Motor neuron (in vitro differentiated cells): ENCODE measurements at regions not wholly inside any gene's neighbourhood (a gene's known extent, or its start where the extent isn't known, plus 50 kb on each side); places are given as distances from the start of the nearest gene placed in this dataset.

Experiments
- ATAC-seq, 8 experiments: fragments of 200-7000 bp; cut with Tn5 transposase; replicated peaks in 6 of 8; 2 replicates each; pipeline ENCODE4 v1.8.0; 2021; ENCODE audit warnings: mild to moderate bottlenecking in 8 of 8, moderate library complexity in 8 of 8
- H3K27ac ChIP-seq, 2 donors: fragments of 250-450 bp; sonication (Bioruptor Pico); 2 replicates each; pipeline ENCODE4 v1.9.0; 2021; ENCODE audit warnings: antibody characterized with exemption in 2 of 2, mild to moderate bottlenecking in 2 of 2, moderate library complexity in 1 of 2
- H3K4me1 ChIP-seq, 2 donors: fragments of 250-450 bp; sonication (Bioruptor Pico); replicated peaks in 1 of 2; 2 replicates each; pipeline ENCODE4 v1.6.1; 2021; ENCODE audit warnings: antibody characterized with exemption in 2 of 2, mild to moderate bottlenecking in 2 of 2, moderate library complexity in 1 of 2
- H3K4me3 ChIP-seq, 5 donors: fragments of 250-450 bp; sonication (Bioruptor Pico); 2 replicates each; pipeline ENCODE4 v1.9.0; 2021; ENCODE audit warnings: antibody characterized with exemption in 5 of 5, mild to moderate bottlenecking in 5 of 5, moderate library complexity in 4 of 5
- WGBS, 10 experiments: fragments of 450-650 bp; shearing (Covaris generic); methylation state at CpG; one replicate each; pipeline ENCODE4 v1.0.0; 2022; 5-methylcytosine and 5-hydroxymethylcytosine counted together
- in situ Hi-C, 9 experiments: fragments of 400-800 bp; cut with MboI; loops; one replicate each; pipeline ENCODE4 v1.15.0; 2021; ENCODE audit warnings: low sequenced_read_pairs in 9 of 9, low pct_unique_long_range_greater_than_20kb in 2 of 9; ENCODE audit not compliant: unreplicated experiment in 9 of 9

- no peak overlapping the region for H3K27ac ChIP-seq
- H3K4me3 ChIP-seq = no peak overlapping the region
- in situ Hi-C loops = no loop called here
- WGBS, 10 experiments = 39 to 100% (median 87%) methylated on average over 1 to 2 of the region's 2 CpGs; no CpG with 5 or more reads in 2 of the 10 experiments
- no peaks in the 10 kb centered on the region for H3K4me1 ChIP-seq
- ATAC-seq = no peak
Observed at GRCh38 chr15:62430056-62430455, 265.0 kb upstream of the C2CD4B start.

- no peak for ATAC-seq
- Histone ChIP-seq H3K4me3 (no peak overlapping the region), H3K27ac (no peak overlapping the region), H3K4me1 (no peaks in the 10 kb centered on the region)
- in situ Hi-C loops = no loop called here
- WGBS, 10 experiments = 27 to 100% (median 91%) methylated on average over 1 to 4 of the region's 4 CpGs
Observed at GRCh38 chr15:62430552-62430951, 265.5 kb upstream of the C2CD4B start.

- ATAC-seq = peak in 2 of 8 experiments; percentile 43 to 51
Observed at GRCh38 chr15:62431008-62431797, 266.1 kb upstream of the C2CD4B start.

GRCh38 chr15:62431817-62432216 lies 266.7 kb upstream of the C2CD4B start:
- no peak for ATAC-seq
- 0 to 94% (median 85%) methylated on average over 1 to 5 of the region's 5 CpGs; no CpG with 5 or more reads in 1 of the 10 experiments for WGBS, 10 experiments
- no peak overlapping the region for H3K4me3 ChIP-seq
- no peaks in the 10 kb centered on the region for H3K4me1 ChIP-seq
- H3K27ac ChIP-seq = no peak overlapping the region
- in situ Hi-C loops = no loop called here

More at GRCh38 chr15:62431008-62431797, 266.1 kb upstream of the C2CD4B start:
- in situ Hi-C loops = no loop called here
- no peaks in the 10 kb centered on the region for H3K4me1 ChIP-seq
- no peak overlapping the region for H3K4me3 ChIP-seq
- no peak overlapping the region for H3K27ac ChIP-seq
- 70 to 100% (median 86%) methylated on average over 2 to 6 of the region's 6 CpGs; no CpG with 5 or more reads in 1 of the 10 experiments for WGBS, 10 experiments

- WGBS, 10 experiments = 20 to 90% (median 63%) methylated on average over 1 to 4 of the region's 5 CpGs; no CpG with 5 or more reads in 2 of the 10 experiments
- Histone ChIP-seq H3K27ac (no peak overlapping the region), H3K4me1 (peaks cover 2 to 4% of the 10 kb centered on the region in 2 donors), H3K4me3 (no peak overlapping the region)
- in situ Hi-C loops = no loop called here
- peak in 3 of 8 experiments; percentile 44 to 86 (median 62) for ATAC-seq
Observed at GRCh38 chr15:62432702-62433398, 267.8 kb upstream of the C2CD4B start.

- ATAC-seq = no peak
- 80 to 100% (median 100%) methylated on average over 1 to 4 of the region's 4 CpGs; no CpG with 5 or more reads in 3 of the 10 experiments for WGBS, 10 experiments
- H3K4me3 ChIP-seq = no peak overlapping the region
- in situ Hi-C loops = no loop called here
- no peak overlapping the region for H3K27ac ChIP-seq
- H3K4me1 ChIP-seq = peaks cover 16 to 17% of the 10 kb centered on the region in 2 donors
Observed at GRCh38 chr15:62436235-62436634, 271.1 kb upstream of the C2CD4B start.

GRCh38 chr15:62437753-62438152 lies 272.7 kb upstream of the C2CD4B start:
- Histone ChIP-seq H3K4me1 (peaks cover 16 to 17% of the 10 kb centered on the region in 2 donors), H3K4me3 (no peak overlapping the region), H3K27ac (no peak overlapping the region)
- in situ Hi-C loops = no loop called here
- ATAC-seq = peak in 2 of 8 experiments; percentile 63 to 67
- WGBS, 10 experiments = 50 to 100% (median 55%) methylated on average over 1 to 2 of the region's 2 CpGs; no CpG with 5 or more reads in 6 of the 10 experiments

- Histone ChIP-seq H3K4me1 (peaks cover 16 to 17% of the 10 kb centered on the region in 2 donors), H3K4me3 (no peak overlapping the region), H3K27ac (no peak overlapping the region)
- in situ Hi-C loops = no loop called here
- WGBS, 10 experiments = 39 to 100% (median 95%) methylated on average over 1 to 5 of the region's 5 CpGs; no CpG with 5 or more reads in 4 of the 10 experiments
- no peak for ATAC-seq
Observed at GRCh38 chr15:62439543-62440016, 274.5 kb upstream of the C2CD4B start.

- Histone ChIP-seq H3K4me3 (no peak overlapping the region), H3K27ac (no peak overlapping the region), H3K4me1 (peaks cover 16 to 17% of the 10 kb centered on the region in 2 donors)
- ATAC-seq = peak in 5 of 8 experiments; percentile 55 to 78 (median 64)
- in situ Hi-C loops = no loop called here
- WGBS, 10 experiments = 31 to 100% (median 67%) methylated on average over 1 to 8 of the region's 11 CpGs
Observed at GRCh38 chr15:62440362-62441105, 275.4 kb upstream of the C2CD4B start.

GRCh38 chr15:62444104-62445022 lies 279.3 kb upstream of the C2CD4B start:
- Histone ChIP-seq H3K27ac (no peak overlapping the region), H3K4me1 (peaks cover 10 to 11% of the 10 kb centered on the region in 2 donors), H3K4me3 (no peak overlapping the region)
- ATAC-seq = peak in 6 of 8 experiments; percentile 38 to 81 (median 52)
- WGBS, 10 experiments = 0 to 100% (median 84%) methylated on average over 1 to 8 of the region's 8 CpGs; no CpG with 5 or more reads in 2 of the 10 experiments
- in situ Hi-C loops = no loop called here

GRCh38 chr15:62445244-62445643 lies 280.2 kb upstream of the C2CD4B start:
- H3K27ac ChIP-seq = no peak overlapping the region
- ATAC-seq = peak in 3 of 8 experiments; percentile 68 to 82 (median 79)
- H3K4me3 ChIP-seq = no peak overlapping the region
- in situ Hi-C loops = no loop called here
- peaks cover 4 to 7% of the 10 kb centered on the region in 2 donors for H3K4me1 ChIP-seq
- 0 to 100% (median 90%) methylated on average over 1 to 2 of the region's 2 CpGs; no CpG with 5 or more reads in 1 of the 10 experiments for WGBS, 10 experiments

GRCh38 chr15:62446984-62447383 lies 281.9 kb upstream of the C2CD4B start:
- no peak overlapping the region for H3K27ac ChIP-seq
- H3K4me3 ChIP-seq = no peak overlapping the region
- H3K4me1 ChIP-seq = no peaks in the 10 kb centered on the region
- ATAC-seq = no peak
- WGBS, 10 experiments = 60 to 100% (median 81%) methylated on average over 1 to 5 of the region's 5 CpGs; no CpG with 5 or more reads in 3 of the 10 experiments
- in situ Hi-C loops = no loop called here
